HG02885 (cell line): ENCODE measurements at regions not wholly inside any gene's neighbourhood (a gene's known extent, or its start where the extent isn't known, plus 50 kb on each side); places are given as distances from the start of the nearest gene placed in this dataset.
"Not testable (repeated sequence)": the region's sequence is repeated elsewhere in the genome, so short reads cannot be mapped to it uniquely, and the experiment has no call there.

Experiments used
- ATAC-seq: cut with Tn5 transposase; IDR thresholded peaks from one replicate; pipeline ENCODE4 v1.9.1; 2021; ENCODE audit warnings: mild to moderate bottlenecking; ENCODE audit not compliant: unreplicated experiment, poor library complexity

DNA sequence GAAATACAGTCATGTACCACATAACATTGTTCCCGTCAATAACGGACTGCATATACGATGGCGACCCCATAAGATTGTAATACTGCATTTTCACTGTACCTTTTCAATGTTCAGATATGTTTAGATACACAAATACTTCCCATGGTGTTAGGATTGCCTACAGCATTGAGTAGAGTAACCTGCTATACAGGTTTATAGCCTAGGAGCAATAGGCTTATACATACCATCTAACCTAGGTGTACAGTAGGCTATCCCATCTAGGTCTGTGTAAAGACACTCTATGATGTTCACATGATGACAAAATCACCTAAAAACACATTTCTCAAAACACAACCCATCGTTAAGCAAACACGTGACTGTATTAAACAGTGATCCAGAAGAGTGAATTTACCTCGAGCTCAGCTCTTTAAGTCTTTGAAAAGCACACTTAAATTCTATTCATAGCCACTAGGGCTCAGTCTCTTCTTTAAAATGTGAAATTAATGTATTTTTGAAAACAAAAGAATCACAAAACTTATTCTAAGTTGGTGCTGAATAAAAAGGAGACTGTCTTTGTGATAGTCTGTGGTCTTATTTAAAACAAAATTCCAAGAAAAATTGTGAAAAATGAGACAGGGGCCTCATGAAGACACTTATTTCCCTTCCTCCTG is 239.1 kb upstream of the ARID2 start:
- ATAC-seq = no peak

DNA sequence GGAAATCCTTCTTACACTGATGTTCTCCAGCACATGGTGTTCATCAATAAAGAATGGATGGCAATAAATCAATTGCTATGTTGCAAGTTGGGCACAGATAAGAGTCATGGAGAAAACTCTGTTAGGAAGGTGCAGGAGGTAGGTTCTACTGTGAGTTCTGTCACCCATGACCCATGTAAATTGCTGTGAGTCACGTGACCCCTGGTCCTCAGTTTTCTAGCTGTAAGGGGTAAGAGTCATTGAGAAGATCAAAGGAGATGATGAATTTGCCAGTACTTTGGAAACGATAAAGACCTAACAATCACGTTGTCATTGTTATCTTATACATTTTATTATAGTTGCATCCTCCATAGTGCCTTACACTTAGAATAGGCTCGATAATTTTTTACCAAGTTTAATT is 235.2 kb upstream of the ARID2 start:
- ATAC-seq = no peak

DNA sequence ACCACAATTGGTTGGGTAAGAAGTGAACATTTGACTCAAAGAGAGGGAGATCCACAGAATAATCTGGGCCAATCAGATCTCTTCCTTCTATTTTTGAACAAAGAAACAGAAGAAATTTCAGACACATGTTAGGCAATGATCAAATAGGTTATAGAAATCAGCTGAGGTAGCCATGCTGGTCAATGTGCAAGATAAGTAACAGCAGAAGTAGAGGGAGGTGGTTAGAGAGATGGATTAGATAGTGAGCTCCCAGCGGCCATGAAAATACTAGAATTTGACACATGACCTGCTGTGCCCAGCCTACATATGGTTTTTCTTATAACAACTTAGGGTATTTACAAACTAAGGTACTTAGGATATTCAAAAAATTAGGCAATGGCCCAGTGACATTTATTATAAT is 230.9 kb upstream of the ARID2 start:
- no peak for ATAC-seq

DNA sequence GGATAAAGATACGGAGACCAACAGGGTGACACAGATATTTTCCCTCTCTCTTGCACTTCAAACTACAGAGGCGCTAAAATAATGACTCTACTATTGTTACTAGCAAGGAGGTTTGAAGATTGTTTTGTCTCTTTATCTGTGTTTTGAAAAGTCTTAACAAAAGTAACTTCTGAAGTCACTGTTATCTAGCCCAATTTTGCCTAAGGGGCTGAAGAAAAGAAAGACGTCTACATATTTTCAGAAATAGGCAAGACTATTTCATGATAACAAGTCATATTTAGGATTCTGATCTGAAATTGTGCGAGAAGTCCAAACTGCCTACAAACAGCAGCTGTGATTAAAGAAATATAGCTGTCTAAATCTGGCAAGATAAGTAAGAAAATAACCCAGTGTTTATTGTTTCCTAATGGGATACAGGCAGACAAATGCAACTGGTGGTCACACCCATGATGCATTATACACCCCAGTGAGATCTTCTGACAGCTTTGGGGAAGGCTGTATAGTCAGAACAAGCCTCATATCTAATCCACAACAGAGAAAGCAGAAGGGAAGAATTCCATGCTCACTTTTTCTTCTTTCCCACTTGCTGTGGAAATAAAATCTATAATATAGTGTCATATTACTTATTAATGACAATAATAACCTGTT is 226.9 kb upstream of the ARID2 start:
- ATAC-seq = no peak

DNA sequence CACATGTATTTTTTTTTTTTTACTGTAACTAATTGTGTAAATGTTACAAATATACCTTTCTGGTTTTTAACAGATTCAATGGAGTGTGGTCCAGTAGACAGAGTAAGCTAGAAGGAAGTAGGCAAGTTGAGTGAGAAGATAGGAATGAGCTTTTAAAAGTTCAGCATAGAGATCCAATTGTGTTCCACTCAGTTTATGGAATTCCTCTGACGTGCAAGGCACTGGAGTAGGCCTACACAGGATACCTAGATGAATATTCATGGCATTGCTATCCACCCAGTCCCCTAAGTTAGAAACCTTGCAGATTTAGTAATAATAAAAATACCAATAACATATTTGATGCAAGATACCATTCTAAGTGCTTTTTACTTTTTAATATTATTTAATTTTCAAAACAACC is 225.6 kb upstream of the ARID2 start:
- ATAC-seq = no peak

DNA sequence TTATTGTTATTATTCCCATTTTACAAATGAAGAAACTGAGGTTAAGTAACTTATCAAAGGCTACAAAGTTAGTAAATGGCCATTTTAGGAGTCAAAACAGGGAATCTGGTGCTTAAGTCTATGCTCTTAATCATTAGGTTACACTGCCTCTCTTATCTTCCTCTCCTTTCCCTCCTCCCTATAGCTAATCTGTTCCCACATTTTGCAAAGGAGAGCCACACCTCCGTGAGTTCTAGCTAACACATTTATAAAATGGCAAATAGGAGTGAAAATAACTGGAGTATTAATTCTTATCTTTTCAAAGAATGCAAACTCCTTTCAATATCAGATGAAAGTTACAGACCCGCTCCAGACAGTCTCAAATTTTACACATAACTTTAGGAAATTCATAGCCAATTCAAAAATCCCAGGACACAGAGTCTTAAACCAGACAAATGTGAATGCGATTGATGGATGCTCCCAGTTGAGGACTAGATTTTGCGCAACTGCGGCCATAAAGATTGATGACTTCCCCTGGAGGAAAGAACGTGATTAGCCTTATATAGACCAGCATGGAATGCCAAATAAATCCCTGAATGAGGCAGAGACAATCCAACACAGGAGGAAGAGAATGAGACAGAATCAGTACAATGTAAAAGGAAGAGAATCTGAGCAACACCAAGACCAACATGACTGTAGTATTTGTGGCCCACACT is 225.0 kb upstream of the ARID2 start:
- ATAC-seq = no peak

DNA sequence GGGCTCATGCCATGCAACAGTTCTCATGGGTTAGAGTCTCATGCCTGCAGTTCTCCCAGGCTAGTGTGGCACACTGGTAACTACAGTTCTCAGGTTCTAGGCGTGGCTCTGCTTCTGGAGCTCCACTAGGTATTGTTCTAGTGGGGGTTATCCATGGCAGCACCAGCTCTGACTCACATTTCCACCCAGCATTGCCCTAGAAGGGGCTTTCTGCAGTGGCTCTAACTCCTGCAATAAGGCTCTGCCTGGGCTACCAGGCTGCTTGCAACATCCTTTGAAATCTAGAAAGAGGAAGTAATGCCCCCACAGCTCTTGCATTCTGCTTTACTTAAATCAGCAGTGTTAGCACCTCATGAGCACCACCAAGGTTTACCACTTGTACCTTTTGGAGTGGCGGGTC is 220.3 kb upstream of the ARID2 start:
- ATAC-seq = peak; percentile 46

DNA sequence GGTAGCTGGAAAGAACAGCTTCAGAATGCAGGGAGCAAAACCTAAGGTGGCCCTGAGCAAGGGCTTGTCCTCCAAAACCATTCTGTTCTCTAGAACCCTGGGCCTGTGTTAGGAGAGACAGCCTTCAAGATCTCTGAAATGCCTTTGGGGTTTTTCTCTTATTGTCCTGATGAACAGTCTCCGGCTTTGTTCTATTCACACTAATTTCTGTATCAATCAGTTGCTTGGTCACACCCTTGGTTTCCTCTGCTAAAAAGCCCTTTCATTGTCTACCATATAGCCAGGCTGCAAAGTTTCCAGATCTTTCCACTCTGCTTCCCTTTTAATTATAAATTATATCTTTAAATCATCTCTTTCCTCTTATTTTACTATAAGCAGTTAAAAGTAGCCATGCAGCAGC is 219.9 kb upstream of the ARID2 start:
- ATAC-seq = no peak

DNA sequence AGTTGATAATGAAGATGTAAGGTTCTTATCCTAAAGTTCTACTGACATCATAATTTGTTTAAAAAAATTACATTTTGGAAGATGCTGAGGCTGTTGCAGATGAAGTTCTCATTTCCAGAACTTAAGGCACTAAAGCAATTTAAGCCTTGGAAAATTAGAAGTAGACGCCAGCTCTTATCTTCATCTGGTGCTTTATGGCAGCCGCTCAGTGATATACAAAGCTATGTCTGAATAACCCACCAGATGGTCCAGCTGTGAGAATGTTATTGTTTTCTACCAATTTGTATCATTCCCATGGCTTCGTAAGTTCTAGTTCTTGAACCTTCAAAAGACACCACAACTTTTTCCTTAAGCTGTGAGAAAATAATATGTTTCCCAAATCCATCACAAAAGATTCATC is 212.1 kb upstream of the ARID2 start:
- ATAC-seq = no peak

DNA sequence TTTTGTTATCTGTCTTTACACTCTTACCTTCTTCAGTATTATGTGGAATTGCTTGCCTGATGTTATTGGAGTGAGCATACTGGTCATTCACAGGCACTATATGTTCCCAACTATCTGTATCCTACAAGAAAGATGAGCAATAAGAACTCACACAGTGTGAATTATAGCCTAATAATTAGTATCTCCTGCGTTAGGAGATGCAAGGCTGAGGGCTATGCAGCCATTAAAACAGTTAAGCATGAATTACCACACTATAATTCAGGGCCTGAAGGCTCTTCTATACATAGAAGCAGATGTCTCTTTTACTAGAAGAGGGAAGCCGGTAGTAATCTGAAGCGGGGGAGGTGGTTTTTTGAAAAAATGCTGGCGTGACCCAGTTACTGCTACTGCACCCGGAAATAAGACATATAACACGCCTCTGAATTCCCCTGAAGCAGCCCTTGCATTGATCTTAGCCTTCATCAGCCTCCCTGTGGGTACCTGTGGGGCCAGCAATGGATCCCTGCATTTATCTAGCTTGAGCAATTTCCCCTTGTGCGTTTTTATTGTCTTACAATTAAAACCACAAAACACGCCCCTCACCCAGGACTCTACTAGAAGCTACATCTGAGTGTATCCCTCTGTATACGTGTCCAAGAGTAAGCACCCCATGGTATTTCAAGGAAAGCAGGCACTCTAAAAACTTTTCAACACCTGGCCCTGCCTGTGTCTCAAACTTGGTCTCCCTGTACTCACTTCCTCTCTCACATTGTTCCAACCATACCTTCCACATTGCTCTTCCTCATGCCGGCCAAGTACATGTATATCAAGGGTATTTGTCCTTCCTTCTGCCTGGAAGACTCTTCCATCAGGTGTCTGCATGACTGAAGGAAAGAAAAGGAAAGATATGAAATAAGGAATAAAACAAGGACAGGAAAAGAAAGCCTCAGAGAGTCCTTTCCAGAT is 210.9 kb upstream of the ARID2 start:
- no peak for ATAC-seq

DNA sequence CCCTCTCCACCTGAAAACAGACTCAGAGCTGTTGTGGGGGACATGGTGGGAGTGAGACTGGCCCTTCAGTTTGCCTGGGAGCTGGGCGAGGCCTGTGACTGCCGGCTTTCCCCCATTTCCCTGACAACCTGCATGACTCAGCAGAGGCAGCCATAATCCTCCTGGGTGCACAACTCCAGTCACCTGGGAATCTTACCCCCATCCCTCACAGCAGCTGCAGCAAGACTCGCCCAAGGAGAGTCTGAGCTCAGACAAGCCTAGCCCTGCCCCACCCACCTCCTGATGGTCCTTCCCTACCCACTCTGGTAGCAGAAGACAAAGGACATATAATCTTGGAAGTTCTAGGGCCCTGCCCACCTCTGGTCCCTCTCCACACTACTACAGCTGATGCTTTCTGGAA is 207.3 kb upstream of the ARID2 start:
- no peak for ATAC-seq

DNA sequence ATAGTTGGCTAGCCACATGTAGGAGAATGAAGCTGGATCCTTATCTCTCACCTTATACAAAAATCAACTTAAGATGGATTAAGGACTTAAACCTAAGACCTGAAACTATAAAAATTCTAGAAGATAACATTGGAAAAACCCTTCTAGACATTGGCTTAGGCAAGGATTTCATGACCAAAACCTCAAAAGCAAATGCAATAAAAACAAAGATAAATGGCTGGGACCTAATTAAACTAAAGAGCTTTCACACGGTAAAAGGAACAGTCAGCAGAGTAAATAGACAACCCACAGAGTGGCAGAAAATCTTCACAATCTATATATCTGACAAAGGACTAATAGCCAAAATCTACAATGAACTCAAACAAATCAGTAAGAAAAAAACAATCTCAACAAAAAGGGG is 202.7 kb upstream of the ARID2 start:
- not testable (repeated sequence) for ATAC-seq

DNA sequence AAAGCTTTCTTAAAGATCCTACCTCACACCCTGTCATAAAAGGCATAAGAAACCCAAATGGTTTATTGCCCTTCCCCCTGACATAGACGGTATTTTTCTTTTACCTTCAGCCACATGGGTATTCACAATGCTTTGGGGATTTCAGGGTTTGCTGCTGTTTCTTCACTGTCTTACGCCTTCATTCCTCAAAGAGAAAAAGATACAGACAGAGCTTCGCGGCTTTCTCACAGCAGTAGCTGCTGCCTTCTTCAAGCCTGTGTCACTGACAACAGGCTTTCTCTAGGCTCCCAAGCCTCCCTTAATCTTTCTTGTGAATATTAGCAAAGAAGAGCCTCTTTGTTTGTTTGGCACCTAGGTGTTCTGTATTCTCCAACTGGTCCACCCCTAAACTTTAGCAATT is 197.4 kb upstream of the ARID2 start:
- no peak for ATAC-seq

DNA sequence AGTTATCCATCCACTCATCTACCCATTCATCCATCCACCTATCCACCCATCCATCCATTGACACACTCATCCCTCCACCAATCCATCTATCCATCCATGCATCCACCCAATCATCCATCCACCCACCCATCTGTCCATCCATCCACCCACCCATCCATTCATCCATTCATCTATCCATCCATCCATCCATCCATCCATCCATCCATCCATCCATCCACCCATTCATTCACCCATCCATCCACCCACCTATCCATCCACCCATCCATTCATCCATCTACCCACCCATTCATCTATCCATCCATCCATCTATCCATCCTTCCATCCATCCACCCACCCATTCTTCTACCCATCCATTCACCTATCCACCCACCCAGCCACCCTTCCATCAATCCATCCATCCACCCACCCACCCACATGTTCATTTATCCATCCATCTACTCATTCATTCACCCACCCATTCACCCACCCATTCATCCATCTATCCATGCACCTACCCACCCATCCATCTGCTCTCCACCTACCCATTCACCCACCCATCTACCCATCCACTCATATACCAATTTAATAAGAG is 193.8 kb upstream of the ARID2 start:
- ATAC-seq = no peak

DNA sequence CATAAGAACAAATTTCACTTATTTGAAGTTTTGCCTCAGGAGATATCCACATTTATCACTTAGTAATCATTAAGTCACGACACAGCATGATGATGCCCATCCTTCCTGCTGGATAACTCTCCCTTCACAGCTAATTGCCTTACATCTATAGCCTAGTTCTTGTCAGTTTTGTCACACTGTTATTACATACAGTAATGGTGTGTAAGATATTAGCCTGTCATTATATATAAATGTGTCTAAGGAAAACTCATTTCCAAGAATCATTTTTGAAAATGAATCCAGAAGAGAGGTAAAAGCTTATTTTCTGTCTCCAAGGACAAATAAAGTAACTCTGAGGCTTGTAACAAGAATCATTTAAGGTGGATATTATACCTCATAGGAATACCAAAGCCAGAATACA is 193.2 kb upstream of the ARID2 start:
- ATAC-seq = no peak

DNA sequence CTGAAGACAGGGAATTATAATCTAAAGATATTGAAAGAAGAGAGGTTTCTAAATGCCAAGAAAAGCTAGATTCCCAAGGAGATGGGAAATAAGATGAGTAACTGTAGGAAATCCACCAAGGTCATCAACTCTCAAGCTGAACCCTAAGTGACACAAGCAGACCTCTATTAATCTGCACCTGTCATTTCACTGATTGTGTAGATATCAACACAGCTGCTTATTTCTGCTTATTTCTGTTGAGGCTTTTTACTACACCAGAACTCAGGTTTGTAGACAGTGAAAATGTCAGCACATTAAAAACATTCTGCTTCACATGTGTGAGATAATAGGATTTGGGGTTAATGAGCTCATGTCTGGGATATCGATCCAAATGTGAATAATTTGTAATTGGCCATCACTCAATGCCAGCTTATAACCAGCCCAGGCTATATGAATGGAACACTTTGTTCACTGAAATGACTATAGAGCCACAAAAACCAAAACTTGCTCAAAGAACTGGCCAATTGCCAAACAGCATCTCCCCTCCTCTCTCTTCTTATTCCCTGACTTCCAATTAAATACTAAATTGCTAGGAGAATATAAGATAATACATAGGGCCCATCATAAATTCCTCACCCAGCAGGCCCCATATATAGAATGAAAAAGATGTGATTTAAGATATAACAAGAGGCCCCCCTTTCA is 188.7 kb upstream of the ARID2 start:
- ATAC-seq = no peak

DNA sequence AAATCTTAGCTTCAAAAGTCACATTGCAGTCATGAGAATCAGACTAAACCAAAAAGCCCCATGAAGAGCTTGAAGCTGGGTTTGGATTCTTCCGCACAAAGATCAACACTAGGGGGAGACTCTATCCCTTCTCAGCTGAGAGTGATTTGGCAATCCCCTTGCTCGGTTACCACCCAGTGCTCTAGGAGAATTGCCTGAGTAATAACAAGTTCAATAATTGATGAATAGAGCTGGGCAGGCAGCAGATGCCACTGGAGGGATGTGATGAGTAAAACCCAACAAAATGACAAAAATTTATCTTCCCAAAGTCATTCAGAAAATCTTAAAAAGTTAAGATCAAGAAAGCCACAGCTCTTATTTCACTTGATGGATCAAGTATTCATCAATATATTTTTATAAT is 185.6 kb upstream of the ARID2 start:
- ATAC-seq = peak; percentile 95

DNA sequence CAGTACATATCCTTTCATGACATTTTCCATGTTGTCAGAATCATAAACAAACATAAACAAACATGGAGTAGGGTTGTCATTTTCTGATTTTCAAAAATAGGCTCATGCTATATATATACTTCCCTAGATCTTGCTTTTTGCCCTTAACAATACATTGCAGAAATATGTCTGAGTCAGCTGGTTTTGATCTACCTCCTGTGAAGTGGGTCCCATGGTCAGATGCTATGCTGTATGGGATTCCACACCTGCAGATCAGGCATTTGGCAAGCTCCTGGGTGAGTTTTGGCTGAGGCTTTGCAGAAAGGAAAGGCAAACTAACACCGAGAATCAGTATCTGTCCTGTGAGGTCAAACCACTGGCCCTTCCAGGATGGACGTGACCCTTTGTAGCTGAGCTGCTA is 183.0 kb upstream of the ARID2 start:
- no peak for ATAC-seq

DNA sequence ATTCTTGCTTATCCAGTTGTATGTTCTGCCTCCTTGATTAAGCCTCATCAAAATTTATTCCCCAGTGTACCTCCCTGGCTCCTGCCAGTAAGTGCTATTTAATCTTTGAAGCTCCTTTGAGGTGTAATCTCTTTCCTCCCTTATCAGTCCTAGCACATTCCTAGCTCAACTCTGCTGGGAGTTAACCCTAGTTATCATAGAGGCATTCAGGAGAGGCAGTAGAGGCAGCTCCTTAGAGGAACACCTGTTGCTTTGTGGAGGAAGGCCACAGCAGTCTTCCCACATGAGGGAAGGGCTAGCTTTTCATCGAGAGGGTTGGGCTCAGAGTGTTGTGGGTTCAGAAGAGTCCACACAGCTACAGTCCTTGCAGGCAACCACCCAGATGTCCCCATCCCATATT is 182.4 kb upstream of the ARID2 start:
- no peak for ATAC-seq

DNA sequence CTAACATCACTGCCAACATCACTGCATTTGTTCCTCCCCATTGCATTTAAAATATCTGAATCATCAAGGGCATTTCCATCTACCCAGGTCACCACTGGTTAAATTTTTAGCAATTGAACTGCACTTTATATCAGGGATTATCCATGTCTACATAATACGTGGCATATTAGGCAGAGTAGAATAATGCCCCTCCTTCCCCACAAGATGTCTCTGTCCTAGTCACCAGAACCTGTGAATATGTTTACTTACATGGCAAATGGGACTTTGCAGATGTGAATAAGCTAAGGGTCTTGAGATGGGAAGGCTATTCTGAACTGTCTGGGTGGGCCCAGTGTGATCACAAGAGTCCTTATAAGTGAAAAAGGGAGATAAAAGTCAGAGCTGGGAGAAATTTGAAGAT is 181.7 kb upstream of the ARID2 start:
- peak; percentile 42 for ATAC-seq
